AG04449 (cell line): ENCODE measurements at regions not wholly inside any gene's neighbourhood (a gene's known extent, or its start where the extent isn't known, plus 50 kb on each side); places are given as distances from the start of the nearest gene placed in this dataset.

ENCODE experiments used
- CTCF ChIA-PET: fragments of 350-600 bp; formaldehyde crosslinking; extraction: SDS; loops from one replicate; lab custom pipeline; 2021; ENCODE audit warnings: antibody characterized with exemption; lab: Yijun Ruan, JAX
- POLR2A ChIA-PET: fragments of 400-600, 350-600 bp; formaldehyde crosslinking; extraction: SDS; loops from one replicate; lab custom pipeline; 2020; ENCODE audit warnings: antibody characterized with exemption, inconsistent platforms; lab: Yijun Ruan, JAX
- DNase-seq: peaks from one replicate; pipeline ENCODE4 v3.0.0-alpha.2; 2010; ENCODE audit warnings: low read depth, low spot score
- H3K4me3 ChIP-seq: 2 replicates; pipeline ENCODE4 v1.5.1; 2011; ENCODE audit warnings: low read depth, mild to moderate bottlenecking, control low read depth, low read length
- TF ChIP-seq, protein P1 (sequence below): IDR thresholded peaks from one replicate; pipeline ENCODE4 v1.5.1; 2011; ENCODE audit warnings: mild to moderate bottlenecking, moderate library complexity, low read length, control low read depth, inconsistent platforms; ENCODE audit not compliant: insufficient read depth; ENCODE audit errors: missing control alignments

DNA sequence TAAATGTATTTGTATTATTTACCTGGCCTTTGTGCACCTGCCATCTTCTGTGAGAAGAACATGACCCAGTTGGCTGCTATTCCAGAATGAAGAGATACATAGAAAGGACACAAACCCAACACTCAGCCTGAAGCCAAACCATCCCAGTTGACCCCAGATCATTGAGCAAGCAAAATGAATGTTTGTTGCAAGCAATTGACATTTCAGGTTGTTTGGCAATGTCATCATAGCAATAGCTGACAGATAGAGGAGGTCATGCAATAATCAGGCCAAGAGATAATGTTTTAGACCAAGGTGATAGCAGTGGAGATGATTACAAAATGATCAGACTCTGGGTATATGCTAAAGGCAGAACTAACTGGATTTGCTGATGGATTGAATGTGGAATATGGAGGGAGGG, 71.2 kb upstream of the TMEM164 start:
- CTCF ChIA-PET = no interaction called here
- TF ChIP-seq, protein P1, sequence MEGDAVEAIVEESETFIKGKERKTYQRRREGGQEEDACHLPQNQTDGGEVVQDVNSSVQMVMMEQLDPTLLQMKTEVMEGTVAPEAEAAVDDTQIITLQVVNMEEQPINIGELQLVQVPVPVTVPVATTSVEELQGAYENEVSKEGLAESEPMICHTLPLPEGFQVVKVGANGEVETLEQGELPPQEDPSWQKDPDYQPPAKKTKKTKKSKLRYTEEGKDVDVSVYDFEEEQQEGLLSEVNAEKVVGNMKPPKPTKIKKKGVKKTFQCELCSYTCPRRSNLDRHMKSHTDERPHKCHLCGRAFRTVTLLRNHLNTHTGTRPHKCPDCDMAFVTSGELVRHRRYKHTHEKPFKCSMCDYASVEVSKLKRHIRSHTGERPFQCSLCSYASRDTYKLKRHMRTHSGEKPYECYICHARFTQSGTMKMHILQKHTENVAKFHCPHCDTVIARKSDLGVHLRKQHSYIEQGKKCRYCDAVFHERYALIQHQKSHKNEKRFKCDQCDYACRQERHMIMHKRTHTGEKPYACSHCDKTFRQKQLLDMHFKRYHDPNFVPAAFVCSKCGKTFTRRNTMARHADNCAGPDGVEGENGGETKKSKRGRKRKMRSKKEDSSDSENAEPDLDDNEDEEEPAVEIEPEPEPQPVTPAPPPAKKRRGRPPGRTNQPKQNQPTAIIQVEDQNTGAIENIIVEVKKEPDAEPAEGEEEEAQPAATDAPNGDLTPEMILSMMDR = no peak
- POLR2A ChIA-PET = no interaction called here

DNA sequence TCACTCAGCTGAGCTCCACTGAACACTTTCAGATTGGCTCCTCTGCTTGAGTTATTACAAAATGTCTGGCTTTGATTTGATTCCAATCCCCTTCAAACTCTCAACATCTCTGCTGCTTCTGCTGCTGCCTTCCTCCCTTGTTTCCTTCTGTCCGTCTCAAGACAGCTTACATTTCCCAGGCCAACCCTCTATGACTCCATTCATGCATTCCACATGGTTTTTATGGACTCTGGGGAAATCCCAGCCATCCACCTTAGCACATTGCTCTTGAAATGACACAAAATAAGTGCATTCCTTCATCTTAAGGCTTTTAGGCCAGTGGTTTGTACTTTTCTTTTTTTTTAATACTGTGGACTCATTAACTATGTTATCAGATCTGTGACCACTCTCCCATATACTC, 68.5 kb upstream of the TMEM164 start:
- POLR2A ChIA-PET = no interaction called here

More for the DNA sequence above, 71.2 kb upstream of the TMEM164 start:
- no peak overlapping the region for H3K4me3 ChIP-seq
- no peak for DNase-seq

DNA sequence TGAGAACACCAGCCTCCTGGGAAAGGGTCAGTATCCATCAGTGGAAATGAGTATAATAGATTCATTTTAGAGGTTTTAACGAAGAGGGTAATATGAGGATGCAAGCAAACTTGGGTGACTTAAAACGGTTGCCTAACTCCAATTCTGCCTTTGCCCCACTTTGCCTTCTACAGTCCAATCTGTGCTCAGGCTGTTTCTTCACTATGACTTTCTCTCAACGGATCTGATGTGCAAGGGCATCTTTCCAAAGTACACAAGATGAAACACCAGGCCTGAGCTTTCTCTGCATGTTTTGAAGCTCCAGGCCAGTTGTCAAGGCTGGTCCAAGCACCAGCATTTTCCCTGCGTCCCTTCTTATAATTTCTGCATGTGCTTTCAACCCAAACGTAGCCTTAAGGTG, 68.0 kb upstream of the TMEM164 start:
- no peak overlapping the region for H3K4me3 ChIP-seq
- CTCF ChIA-PET = interaction anchor here (1.5 kb wide), 1 partner anchor 44 kb away, joined by 3 read pairs; no protein-coding TSS in a partner anchor
- TF ChIP-seq, protein P1 = no peak
- POLR2A ChIA-PET = no interaction called here
- no peak for DNase-seq

More for the DNA sequence above, 68.5 kb upstream of the TMEM164 start:
- H3K4me3 ChIP-seq = no peak overlapping the region
- TF ChIP-seq, protein P1 = no peak
- no peak for DNase-seq
- CTCF ChIA-PET = interaction anchor here (1.0 to 1.2 kb wide), 2 partner anchors 8 to 44 kb away, joined by 3 read pairs; no protein-coding TSS in a partner anchor

DNA sequence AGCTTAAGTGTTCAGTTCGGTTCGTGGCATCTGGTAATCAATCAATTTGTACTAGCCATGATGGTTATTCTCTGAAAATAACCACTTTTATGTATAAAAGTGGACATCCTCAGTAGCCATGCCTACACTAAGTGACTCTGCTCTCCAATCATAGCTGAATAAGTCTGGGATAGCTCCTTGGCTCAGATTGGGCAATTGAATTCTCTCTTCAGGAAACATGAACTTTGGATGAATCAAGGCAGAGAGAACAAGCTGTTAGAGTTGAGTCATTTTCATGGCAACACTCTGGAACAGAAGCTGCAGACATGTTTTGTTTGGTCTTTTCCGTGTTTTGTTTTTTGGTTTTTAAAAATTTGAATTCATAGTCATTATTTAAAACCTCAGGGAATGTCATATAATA, 66.8 kb upstream of the TMEM164 start:
- CTCF ChIA-PET = interaction anchor here (1.5 kb wide), 1 partner anchor 45 kb away, joined by 3 read pairs; no protein-coding TSS in a partner anchor
- H3K4me3 ChIP-seq = no peak overlapping the region
- TF ChIP-seq, protein P1 = no peak
- DNase-seq = no peak
- POLR2A ChIA-PET = no interaction called here

DNA sequence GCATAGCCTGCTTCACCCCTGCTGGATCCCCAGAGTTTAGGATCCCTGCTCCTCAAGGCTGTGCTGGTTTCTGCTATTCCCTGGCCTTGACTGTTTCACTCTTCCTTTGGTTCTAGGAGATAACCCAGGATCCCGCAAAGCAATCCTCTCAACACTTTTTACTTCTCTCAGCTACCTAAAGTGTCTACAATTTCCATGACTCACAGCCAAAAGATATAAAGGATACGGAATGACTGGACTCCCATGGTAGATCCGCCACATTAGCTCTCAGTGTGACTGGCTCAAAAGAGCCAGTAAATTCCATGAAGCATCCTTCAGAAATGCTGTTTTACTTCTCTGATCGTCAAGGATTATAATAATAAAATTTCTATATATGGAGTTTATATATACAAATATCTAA, 66.3 kb upstream of the TMEM164 start:
- CTCF ChIA-PET = no interaction called here

DNA sequence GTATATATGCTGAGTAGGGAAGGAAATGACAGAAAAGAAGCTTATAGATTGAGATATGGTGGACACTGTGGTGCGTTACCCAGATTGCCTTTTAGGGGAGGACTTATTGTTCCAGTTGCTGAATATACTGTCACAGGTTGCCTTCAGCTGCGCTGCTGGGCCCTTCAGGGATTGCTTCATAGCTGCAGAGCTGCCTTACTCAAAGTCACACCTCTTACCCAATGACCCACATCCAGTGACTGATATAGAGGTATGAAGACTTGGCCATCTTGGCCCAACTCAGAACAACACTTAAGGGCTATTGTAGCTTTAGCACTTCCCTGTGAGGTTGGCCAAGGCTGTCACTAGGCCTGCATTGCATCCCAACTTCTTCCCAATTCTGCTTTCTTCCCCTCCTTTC, 63.4 kb upstream of the TMEM164 start:
- no peak for DNase-seq
- ChIA-PET POLR2A (no interaction called here), CTCF (interaction anchor here (0.6 to 0.8 kb wide), 2 partner anchors 10 to 11 kb away, joined by 3 to 4 read pairs; no protein-coding TSS in a partner anchor)
- TF ChIP-seq, protein P1 = no peak
- H3K4me3 ChIP-seq = no peak overlapping the region

More for the DNA sequence above, 66.3 kb upstream of the TMEM164 start:
- POLR2A ChIA-PET = no interaction called here
- H3K4me3 ChIP-seq = no peak overlapping the region
- no peak for DNase-seq
- TF ChIP-seq, protein P1 = no peak
